Fibroblast of the aortic adventitia (primary cell): ENCODE measurements at regions not wholly inside any gene's neighbourhood (a gene's known extent, or its start where the extent isn't known, plus 50 kb on each side); places are given as distances from the start of the nearest gene placed in this dataset.
A peak's percentile ranks its signal among the peaks of the same experiment; 100 is the strongest.

Experiments used
- DNase-seq: peaks from one replicate; pipeline ENCODE4 v3.0.0-alpha.2; 2010; ENCODE audit warnings: low read depth
- H3K4me3 ChIP-seq: 2 replicates; pipeline ENCODE4 v1.5.1; 2011; ENCODE audit warnings: low read depth, mild to moderate bottlenecking, control low read depth, low read length, moderate library complexity
- TF ChIP-seq, protein P1 (sequence below): IDR thresholded peaks from 2 replicates; pipeline ENCODE4 v1.5.1; 2011; ENCODE audit warnings: mild to moderate bottlenecking, low read length, control low read depth, inconsistent platforms; ENCODE audit not compliant: insufficient read depth

DNA sequence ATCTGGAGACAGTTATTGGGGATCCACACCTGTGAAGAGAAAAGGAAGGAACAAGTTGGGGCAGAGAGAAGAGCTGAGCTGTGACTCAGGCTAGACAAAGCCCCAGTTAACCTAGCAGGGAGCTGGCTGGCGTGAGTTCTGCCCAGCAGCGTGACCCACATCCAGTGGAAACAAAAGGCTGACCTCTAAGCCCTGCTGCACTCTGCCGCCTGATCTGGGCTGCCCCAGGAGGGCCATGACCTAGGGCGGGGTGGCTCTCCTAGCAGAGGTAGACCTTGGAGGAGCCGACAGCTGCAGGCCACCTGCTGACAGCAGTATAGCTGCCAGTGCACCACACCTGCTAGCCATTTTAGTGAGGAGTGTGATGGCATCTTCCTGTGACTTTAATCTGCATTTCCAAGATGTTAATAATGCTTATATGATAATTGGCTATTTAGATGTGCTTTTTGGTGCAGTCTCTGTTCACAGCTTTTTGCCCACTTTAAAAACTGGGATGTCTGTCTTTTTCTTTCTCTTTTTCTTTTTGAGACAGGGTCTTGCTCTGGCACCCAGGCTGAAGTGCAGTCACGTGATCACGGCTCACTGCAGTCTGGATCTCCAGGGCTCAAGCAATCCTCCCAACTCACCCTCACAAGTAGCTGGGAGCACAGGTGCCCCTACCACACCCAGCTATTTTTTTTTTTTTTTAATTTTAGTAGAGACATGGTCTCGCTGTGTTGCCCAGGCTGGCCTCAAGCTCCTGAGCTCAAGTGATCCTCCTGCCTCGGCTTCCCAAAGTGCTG is 78.1 kb downstream of the LSM3 start:
- TF ChIP-seq, protein P1, sequence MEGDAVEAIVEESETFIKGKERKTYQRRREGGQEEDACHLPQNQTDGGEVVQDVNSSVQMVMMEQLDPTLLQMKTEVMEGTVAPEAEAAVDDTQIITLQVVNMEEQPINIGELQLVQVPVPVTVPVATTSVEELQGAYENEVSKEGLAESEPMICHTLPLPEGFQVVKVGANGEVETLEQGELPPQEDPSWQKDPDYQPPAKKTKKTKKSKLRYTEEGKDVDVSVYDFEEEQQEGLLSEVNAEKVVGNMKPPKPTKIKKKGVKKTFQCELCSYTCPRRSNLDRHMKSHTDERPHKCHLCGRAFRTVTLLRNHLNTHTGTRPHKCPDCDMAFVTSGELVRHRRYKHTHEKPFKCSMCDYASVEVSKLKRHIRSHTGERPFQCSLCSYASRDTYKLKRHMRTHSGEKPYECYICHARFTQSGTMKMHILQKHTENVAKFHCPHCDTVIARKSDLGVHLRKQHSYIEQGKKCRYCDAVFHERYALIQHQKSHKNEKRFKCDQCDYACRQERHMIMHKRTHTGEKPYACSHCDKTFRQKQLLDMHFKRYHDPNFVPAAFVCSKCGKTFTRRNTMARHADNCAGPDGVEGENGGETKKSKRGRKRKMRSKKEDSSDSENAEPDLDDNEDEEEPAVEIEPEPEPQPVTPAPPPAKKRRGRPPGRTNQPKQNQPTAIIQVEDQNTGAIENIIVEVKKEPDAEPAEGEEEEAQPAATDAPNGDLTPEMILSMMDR, result no peak
- no peak overlapping the region for H3K4me3 ChIP-seq
- DNase-seq, result no peak

DNA sequence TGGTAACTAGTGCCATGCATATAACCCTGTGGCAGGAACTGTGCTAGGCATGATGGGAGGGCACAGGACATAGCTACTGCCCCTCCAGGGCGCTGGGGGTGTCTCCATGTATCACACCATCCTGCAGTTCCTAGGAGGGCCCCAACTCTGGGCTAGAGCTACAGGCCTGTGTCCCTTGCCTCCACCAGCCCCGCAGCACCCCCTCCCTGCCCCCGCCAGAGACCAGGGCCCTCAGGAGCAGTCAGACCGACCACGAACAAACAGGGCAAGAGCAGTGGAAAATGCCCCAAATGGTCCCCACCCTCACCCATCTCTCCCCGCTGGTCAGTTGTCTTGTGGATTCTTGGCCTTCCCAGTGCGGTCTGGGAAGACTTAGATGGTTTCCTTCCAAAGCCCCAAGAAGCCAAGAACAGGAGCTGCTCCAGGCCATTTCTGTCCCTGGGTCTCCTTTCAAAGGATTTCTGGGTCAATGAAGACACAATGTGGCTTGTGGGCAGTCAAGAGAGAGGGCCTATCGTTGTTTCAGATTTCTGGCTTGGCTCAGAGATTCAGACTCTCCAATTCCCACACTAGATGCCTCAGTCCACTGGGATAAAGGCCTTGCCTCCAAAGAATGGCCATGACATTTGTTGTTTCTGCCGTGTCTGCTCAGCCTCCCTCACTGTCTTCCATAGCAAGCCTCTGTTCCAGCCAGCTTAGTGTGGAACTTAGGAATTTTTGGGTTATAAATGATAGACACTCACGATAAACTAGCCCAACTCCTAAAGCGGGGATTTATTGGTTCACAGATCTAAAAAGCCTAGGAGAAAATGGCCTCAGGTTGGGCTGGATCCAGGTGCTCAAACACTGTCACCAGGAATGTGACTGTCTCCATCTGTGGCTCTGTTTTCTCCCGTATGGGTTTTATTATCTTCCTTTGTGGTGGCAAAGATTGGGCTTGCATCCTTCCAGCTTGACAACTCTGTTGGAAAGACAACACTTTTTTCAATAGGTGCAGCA is 80.6 kb downstream of the LSM3 start:
- H3K4me3 ChIP-seq, result no peak overlapping the region
- DNase-seq, result no peak
- TF ChIP-seq, protein P1, result no peak

DNA sequence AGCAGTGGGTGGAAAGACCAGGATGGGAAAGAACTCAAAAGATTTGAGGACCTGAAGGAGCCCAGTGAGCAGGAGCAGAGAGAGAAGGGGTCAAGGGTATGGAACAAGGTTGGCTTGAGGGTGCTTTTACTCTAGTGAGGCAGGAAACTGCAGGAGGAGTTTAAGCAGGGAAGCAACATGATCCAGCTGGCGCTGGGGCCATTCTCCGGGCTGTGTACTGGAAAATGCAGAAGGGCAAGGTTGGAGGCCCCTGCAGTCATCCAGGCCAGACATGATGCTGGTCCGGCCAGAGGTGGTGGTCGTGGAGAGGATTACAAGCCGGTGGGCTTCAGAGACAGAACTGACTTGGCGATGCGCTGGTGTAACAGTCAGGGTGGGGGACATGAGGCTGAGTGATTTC is 81.8 kb downstream of the LSM3 start:
- no peak overlapping the region for H3K4me3 ChIP-seq
- TF ChIP-seq, protein P1, result no peak
- no peak for DNase-seq

DNA sequence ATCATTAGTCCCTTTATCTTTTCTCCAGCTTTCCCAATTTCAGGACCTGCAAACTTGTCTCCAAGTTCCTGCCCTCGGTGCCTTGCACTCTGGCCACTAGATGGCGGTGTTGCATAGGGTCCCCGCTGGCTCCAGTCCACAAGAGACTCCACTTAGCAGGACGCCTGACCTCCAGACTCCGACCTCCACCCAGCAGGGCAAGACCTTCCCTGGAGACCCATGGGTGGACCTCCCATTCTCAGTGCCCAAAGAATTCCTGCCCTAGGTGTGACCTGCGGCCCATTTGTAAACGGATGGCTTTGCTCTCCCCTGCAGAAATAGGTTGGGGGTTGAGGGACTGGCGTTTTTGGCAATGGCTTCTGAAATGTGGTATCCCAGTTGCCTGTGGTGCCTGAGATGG is 82.6 kb downstream of the LSM3 start:
- TF ChIP-seq, protein P1, result peak; percentile 99

DNA sequence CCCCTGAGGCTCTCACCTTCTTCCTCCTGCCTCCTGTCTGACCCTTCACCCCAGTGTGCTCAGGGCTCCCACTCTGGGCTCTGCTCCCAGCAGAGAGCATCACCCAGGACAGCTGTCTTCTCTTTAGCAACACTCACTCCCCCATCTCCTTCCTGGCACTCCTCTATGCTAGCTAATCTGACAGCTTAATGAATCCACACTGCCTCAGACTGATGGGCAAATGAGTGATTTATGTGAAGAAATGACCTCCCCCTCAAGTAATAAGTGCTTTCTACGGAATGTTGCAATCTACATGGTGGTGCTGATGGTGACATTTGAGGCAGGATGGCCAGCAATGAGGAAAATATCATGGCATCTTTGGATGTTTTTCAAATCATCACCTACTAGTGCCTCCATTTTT is 83.6 kb downstream of the LSM3 start:
- H3K4me3 ChIP-seq, result no peak overlapping the region
- TF ChIP-seq, protein P1, result no peak
- no peak for DNase-seq

More for the DNA sequence above, 82.6 kb downstream of the LSM3 start:
- H3K4me3 ChIP-seq, result no peak overlapping the region
- DNase-seq, result peak; percentile 82

DNA sequence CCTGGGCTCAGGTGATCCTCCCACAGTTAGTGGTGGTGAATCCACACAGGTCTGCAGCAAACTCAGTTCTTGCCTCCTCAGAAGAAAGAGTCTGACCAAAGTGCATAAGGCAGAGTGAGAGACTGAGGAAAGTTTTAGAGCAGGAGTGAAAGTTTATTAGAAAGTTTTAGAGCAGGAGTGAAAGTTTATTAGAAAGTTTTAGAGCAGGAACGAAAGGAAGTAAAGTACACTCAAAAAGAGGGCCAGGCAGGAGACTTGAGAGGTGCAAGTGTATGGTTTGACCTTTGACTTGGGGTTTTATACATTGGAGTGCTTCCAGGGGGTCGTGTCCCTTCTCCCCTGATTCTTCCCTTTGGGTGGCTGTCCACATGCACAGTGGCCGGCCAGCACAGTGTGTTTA is 84.2 kb downstream of the LSM3 start:
- no peak overlapping the region for H3K4me3 ChIP-seq
- no peak for DNase-seq
- TF ChIP-seq, protein P1, result no peak
